ENCODE measurements at regions not wholly inside any gene's neighbourhood (a gene's known extent, or its start where the extent isn't known, plus 50 kb on each side); places are given as distances from the start of the nearest gene placed in this dataset.

GRCh38 chr19:30305346-30306060 is 66.7 kb upstream of the ZNF536 start:
- TF ChIP-seq CTCF (IDR thresholded peaks at IDR 0.05 in 8 of 11, conservative IDR thresholded peaks at IDR 0.05 in 3 of 11) = no peak
- no peak for TF ChIP-seq POLR2AphosphoS5 (IDR thresholded peaks at IDR 0.05)
- TF ChIP-seq POLR2A (IDR thresholded peaks at IDR 0.05) = no peak
